Muscle layer of colon (tissue), 2 donors: ENCODE measurements at regions not wholly inside any gene's neighbourhood (a gene's known extent, or its start where the extent isn't known, plus 50 kb on each side); places are given as distances from the start of the nearest gene placed in this dataset.

Experiments used
- H3K27ac ChIP-seq: one replicate; pipeline ENCODE4 v1.7.0; 2013; ENCODE audit warnings: low read depth, mild to moderate bottlenecking, low read length, moderate library complexity
- H3K27me3 ChIP-seq, 2 donors: one replicate each; pipeline ENCODE4 v1.7.0; 2013; ENCODE audit warnings: low read length in 2 of 2, mild to moderate bottlenecking in 2 of 2; ENCODE audit not compliant: insufficient read depth in 2 of 2, control insufficient read depth in 1 of 2
- H3K36me3 ChIP-seq: one replicate; pipeline ENCODE4 v1.7.0; 2013; ENCODE audit warnings: mild to moderate bottlenecking, low read length; ENCODE audit not compliant: insufficient read depth
- H3K4me1 ChIP-seq: one replicate; pipeline ENCODE4 v1.7.0; 2013; ENCODE audit warnings: mild to moderate bottlenecking, low read length; ENCODE audit not compliant: insufficient read depth
- H3K4me3 ChIP-seq, 2 donors: one replicate each; pipeline ENCODE4 v1.7.0; 2013; ENCODE audit warnings: low read length in 2 of 2, low read depth in 1 of 2, mild to moderate bottlenecking in 1 of 2, moderate library complexity in 1 of 2
- H3K9ac ChIP-seq: one replicate; pipeline ENCODE4 v1.7.0; 2013; ENCODE audit warnings: low read length
- H3K9me3 ChIP-seq: one replicate; pipeline ENCODE4 v1.7.0; 2013; ENCODE audit warnings: mild to moderate bottlenecking, low read length
- donor health status: abdominal sarcoma.
- donor health status: Adenocarcinoma of cecum.

GRCh38 chr10:3502673-3503072 is 282.3 kb downstream of the KLF6 start:
- Histone ChIP-seq H3K9ac (no peak overlapping the region), H3K36me3 (no peaks in the 10 kb centered on the region), H3K4me1 (peaks cover 5% of the 10 kb centered on the region), H3K9me3 (no peaks in the 10 kb centered on the region), H3K27ac (no peak overlapping the region), H3K4me3 (no peak overlapping the region), H3K27me3 (no peaks in the 10 kb centered on the region)

GRCh38 chr10:3500408-3500856 is 284.6 kb downstream of the KLF6 start:
- H3K27me3 ChIP-seq = no peaks in the 10 kb centered on the region
- H3K9ac ChIP-seq = no peak overlapping the region
- H3K27ac ChIP-seq = no peak overlapping the region
- H3K9me3 ChIP-seq = no peaks in the 10 kb centered on the region
- H3K36me3 ChIP-seq = no peaks in the 10 kb centered on the region
- peaks cover 5% of the 10 kb centered on the region for H3K4me1 ChIP-seq
- no peak overlapping the region for H3K4me3 ChIP-seq

- Histone ChIP-seq H3K4me3 (no peak overlapping the region), H3K27ac (no peak overlapping the region), H3K27me3 (no peaks in the 10 kb centered on the region), H3K36me3 (no peaks in the 10 kb centered on the region), H3K9ac (no peak overlapping the region), H3K4me1 (peaks cover 5% of the 10 kb centered on the region), H3K9me3 (no peaks in the 10 kb centered on the region)
These were observed 285.9 kb downstream of the KLF6 start for GRCh38 chr10:3499120-3499519.

GRCh38 chr10:3497581-3497980 is 287.4 kb downstream of the KLF6 start:
- no peaks in the 10 kb centered on the region for H3K27me3 ChIP-seq
- no peak overlapping the region for H3K9ac ChIP-seq
- no peaks in the 10 kb centered on the region for H3K9me3 ChIP-seq
- no peak overlapping the region for H3K4me3 ChIP-seq
- peaks cover 5% of the 10 kb centered on the region for H3K4me1 ChIP-seq
- no peaks in the 10 kb centered on the region for H3K36me3 ChIP-seq
- H3K27ac ChIP-seq = no peak overlapping the region

GRCh38 chr10:3496138-3496537 is 288.9 kb downstream of the KLF6 start:
- Histone ChIP-seq H3K4me1 (peaks cover 5% of the 10 kb centered on the region), H3K27ac (no peak overlapping the region), H3K4me3 (no peak overlapping the region), H3K27me3 (no peaks in the 10 kb centered on the region), H3K9ac (no peak overlapping the region), H3K9me3 (no peaks in the 10 kb centered on the region), H3K36me3 (no peaks in the 10 kb centered on the region)

- no peaks in the 10 kb centered on the region for H3K9me3 ChIP-seq
- peaks cover 5% of the 10 kb centered on the region for H3K4me1 ChIP-seq
- H3K27me3 ChIP-seq = no peaks in the 10 kb centered on the region
- no peaks in the 10 kb centered on the region for H3K36me3 ChIP-seq
- H3K9ac ChIP-seq = no peak overlapping the region
- H3K4me3 ChIP-seq = no peak overlapping the region
- H3K27ac ChIP-seq = no peak overlapping the region
These were observed 289.7 kb downstream of the KLF6 start for GRCh38 chr10:3495281-3495680.

- no peaks in the 10 kb centered on the region for H3K9me3 ChIP-seq
- no peak overlapping the region for H3K9ac ChIP-seq
- H3K27me3 ChIP-seq = no peaks in the 10 kb centered on the region
- peak overlapping the region; percentile 15 for H3K27ac ChIP-seq
- H3K4me3 ChIP-seq = peak overlapping the region in 1 of 2 donors; percentile 22
- no peaks in the 10 kb centered on the region for H3K36me3 ChIP-seq
- peaks cover 5% of the 10 kb centered on the region for H3K4me1 ChIP-seq
These were observed 290.2 kb downstream of the KLF6 start for GRCh38 chr10:3494838-3495230.

GRCh38 chr10:3494131-3494837 is 290.7 kb downstream of the KLF6 start:
- H3K9ac ChIP-seq = no peak overlapping the region
- H3K4me3 ChIP-seq = peak overlapping the region in 1 of 2 donors; percentile 22
- no peaks in the 10 kb centered on the region for H3K27me3 ChIP-seq
- no peaks in the 10 kb centered on the region for H3K9me3 ChIP-seq
- peaks cover 5% of the 10 kb centered on the region for H3K4me1 ChIP-seq
- H3K36me3 ChIP-seq = no peaks in the 10 kb centered on the region
- H3K27ac ChIP-seq = peak overlapping the region; percentile 22

- Histone ChIP-seq H3K27ac (no peak overlapping the region), H3K4me3 (no peak overlapping the region), H3K9ac (no peak overlapping the region)
These were observed 291.4 kb downstream of the KLF6 start for GRCh38 chr10:3493621-3494020.

GRCh38 chr10:3491571-3491970 is 293.4 kb downstream of the KLF6 start:
- H3K27ac ChIP-seq = no peak overlapping the region
- H3K4me1 ChIP-seq = no peaks in the 10 kb centered on the region
- no peaks in the 10 kb centered on the region for H3K36me3 ChIP-seq

More at GRCh38 chr10:3493621-3494020, 291.4 kb downstream of the KLF6 start:
- Histone ChIP-seq H3K9me3 (no peaks in the 10 kb centered on the region), H3K4me1 (no peaks in the 10 kb centered on the region), H3K36me3 (no peaks in the 10 kb centered on the region), H3K27me3 (no peaks in the 10 kb centered on the region)

GRCh38 chr10:3487228-3487627 is 297.8 kb downstream of the KLF6 start:
- Histone ChIP-seq H3K9ac (no peak overlapping the region), H3K36me3 (no peaks in the 10 kb centered on the region), H3K27ac (no peak overlapping the region), H3K4me3 (no peak overlapping the region), H3K9me3 (no peaks in the 10 kb centered on the region), H3K4me1 (peaks cover 22% of the 10 kb centered on the region), H3K27me3 (no peaks in the 10 kb centered on the region)

More at GRCh38 chr10:3491571-3491970, 293.4 kb downstream of the KLF6 start:
- Histone ChIP-seq H3K4me3 (no peak overlapping the region), H3K9me3 (no peaks in the 10 kb centered on the region), H3K27me3 (no peaks in the 10 kb centered on the region), H3K9ac (no peak overlapping the region)
